Esophagus muscularis mucosa (tissue), 4 donors: ENCODE measurements at regions not wholly inside any gene's neighbourhood (a gene's known extent, or its start where the extent isn't known, plus 50 kb on each side); places are given as distances from the start of the nearest gene placed in this dataset.

Experiments
- EP300 ChIP-seq: sonication (generic); formaldehyde crosslinking; IDR thresholded peaks from one replicate; pipeline ENCODE4 v1.6.1; 2017; ENCODE audit warnings: antibody characterized with exemption
- POLR2AphosphoS5 ChIP-seq, 2 donors: sonication (generic); formaldehyde crosslinking; IDR thresholded peaks; one replicate each; pipeline ENCODE4 v1.6.1; 2017; ENCODE audit warnings: antibody characterized with exemption in 2 of 2
- TF ChIP-seq, protein P1 (sequence below), 3 experiments: fragments of 200-600 bp in 2 of 3; fragments of 450-650 bp in 1 of 3; sonication (generic) in 2 of 3; IDR thresholded peaks; one replicate each; pipeline ENCODE4 v1.5.1; 2017 to 2019; ENCODE audit warnings: antibody characterized with exemption in 3 of 3, mild to moderate bottlenecking in 2 of 3, moderate library complexity in 1 of 3

GRCh38 chr4:24369507-24370029, 214.8 kb downstream of the DHX15 start:
- TF ChIP-seq, protein P1, sequence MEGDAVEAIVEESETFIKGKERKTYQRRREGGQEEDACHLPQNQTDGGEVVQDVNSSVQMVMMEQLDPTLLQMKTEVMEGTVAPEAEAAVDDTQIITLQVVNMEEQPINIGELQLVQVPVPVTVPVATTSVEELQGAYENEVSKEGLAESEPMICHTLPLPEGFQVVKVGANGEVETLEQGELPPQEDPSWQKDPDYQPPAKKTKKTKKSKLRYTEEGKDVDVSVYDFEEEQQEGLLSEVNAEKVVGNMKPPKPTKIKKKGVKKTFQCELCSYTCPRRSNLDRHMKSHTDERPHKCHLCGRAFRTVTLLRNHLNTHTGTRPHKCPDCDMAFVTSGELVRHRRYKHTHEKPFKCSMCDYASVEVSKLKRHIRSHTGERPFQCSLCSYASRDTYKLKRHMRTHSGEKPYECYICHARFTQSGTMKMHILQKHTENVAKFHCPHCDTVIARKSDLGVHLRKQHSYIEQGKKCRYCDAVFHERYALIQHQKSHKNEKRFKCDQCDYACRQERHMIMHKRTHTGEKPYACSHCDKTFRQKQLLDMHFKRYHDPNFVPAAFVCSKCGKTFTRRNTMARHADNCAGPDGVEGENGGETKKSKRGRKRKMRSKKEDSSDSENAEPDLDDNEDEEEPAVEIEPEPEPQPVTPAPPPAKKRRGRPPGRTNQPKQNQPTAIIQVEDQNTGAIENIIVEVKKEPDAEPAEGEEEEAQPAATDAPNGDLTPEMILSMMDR (IDR thresholded peaks at IDR 0.05): no peak
- TF ChIP-seq POLR2AphosphoS5 (IDR thresholded peaks at IDR 0.05) (no peak), EP300 (no peak)
